C4-2B (cell line): ENCODE measurements at regions not wholly inside any gene's neighbourhood (a gene's known extent, or its start where the extent isn't known, plus 50 kb on each side); places are given as distances from the start of the nearest gene placed in this dataset.

Experiments used
- ZFX ChIP-seq: fragments of 450-650 bp; IDR thresholded peaks from 2 replicates; pipeline ENCODE4 v1.6.1; 2017
- TF ChIP-seq, protein P1 (sequence below): fragments of 450-650 bp; conservative IDR thresholded peaks from 2 replicates; pipeline ENCODE4 v1.5.1; 2017; ENCODE audit warnings: mild to moderate bottlenecking

- TF ChIP-seq, protein P1, sequence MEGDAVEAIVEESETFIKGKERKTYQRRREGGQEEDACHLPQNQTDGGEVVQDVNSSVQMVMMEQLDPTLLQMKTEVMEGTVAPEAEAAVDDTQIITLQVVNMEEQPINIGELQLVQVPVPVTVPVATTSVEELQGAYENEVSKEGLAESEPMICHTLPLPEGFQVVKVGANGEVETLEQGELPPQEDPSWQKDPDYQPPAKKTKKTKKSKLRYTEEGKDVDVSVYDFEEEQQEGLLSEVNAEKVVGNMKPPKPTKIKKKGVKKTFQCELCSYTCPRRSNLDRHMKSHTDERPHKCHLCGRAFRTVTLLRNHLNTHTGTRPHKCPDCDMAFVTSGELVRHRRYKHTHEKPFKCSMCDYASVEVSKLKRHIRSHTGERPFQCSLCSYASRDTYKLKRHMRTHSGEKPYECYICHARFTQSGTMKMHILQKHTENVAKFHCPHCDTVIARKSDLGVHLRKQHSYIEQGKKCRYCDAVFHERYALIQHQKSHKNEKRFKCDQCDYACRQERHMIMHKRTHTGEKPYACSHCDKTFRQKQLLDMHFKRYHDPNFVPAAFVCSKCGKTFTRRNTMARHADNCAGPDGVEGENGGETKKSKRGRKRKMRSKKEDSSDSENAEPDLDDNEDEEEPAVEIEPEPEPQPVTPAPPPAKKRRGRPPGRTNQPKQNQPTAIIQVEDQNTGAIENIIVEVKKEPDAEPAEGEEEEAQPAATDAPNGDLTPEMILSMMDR: no peak
- no peak for TF ChIP-seq ZFX
Observed at GRCh38 chr14:93838238-93838637, 50.0 kb upstream of the PRIMA1 start.
